ENCODE measurements at regions not wholly inside any gene's neighbourhood (a gene's known extent, or its start where the extent isn't known, plus 50 kb on each side); places are given as distances from the start of the nearest gene placed in this dataset.

DNA sequence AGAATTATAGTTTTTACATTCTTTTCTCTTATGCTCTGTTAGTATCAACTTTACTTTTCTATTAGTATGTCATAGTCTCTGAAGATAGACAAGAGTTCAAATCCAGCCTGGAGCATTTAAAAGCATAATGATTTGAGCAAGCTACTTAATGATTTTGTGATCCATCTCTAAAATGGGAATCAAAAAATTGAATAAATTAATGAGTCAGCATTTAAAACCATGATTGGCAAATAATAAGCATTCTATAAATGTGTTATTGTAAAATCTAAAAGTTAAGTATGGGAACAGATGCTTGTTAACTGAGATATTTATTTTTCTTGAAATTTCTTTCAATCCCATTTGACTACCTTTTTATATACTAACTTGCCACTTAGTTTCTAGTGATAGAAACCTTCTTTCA lies 391.6 kb downstream of the PCDH7 start:
- TF ChIP-seq, protein P1, sequence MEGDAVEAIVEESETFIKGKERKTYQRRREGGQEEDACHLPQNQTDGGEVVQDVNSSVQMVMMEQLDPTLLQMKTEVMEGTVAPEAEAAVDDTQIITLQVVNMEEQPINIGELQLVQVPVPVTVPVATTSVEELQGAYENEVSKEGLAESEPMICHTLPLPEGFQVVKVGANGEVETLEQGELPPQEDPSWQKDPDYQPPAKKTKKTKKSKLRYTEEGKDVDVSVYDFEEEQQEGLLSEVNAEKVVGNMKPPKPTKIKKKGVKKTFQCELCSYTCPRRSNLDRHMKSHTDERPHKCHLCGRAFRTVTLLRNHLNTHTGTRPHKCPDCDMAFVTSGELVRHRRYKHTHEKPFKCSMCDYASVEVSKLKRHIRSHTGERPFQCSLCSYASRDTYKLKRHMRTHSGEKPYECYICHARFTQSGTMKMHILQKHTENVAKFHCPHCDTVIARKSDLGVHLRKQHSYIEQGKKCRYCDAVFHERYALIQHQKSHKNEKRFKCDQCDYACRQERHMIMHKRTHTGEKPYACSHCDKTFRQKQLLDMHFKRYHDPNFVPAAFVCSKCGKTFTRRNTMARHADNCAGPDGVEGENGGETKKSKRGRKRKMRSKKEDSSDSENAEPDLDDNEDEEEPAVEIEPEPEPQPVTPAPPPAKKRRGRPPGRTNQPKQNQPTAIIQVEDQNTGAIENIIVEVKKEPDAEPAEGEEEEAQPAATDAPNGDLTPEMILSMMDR (conservative IDR thresholded peaks at IDR 0.05; ENCODE audit: low read depth, low read length): no peak
- H3K4me3 ChIP-seq (ENCODE audit: low read depth, low read length): no peak overlapping the region
- no peak for DNase-seq (ENCODE audit: low read depth)

DNA sequence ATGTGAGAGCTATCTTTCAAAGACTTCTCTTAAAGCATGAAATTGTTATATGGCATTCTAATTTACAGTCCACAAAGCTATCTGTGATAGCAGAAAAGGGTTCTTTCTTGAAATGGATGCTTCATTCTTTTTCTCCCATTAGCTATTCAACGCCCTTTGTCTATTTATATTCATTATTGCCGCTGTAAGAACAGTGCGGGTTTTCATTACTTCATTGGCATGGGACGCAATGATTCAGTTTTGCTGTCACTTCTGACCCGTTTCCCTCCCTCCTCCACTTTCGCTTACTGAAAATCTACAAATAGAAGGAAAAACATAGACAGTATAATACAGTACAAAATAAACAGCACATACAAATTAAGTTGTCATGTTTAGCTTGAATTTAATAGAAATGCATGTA lies 394.6 kb downstream of the PCDH7 start:
- no peak for DNase-seq (ENCODE audit: low read depth)
- H3K4me3 ChIP-seq (ENCODE audit: low read depth, low read length): no peak overlapping the region
- TF ChIP-seq, protein P1 (conservative IDR thresholded peaks at IDR 0.05; ENCODE audit: low read depth, low read length): no peak

DNA sequence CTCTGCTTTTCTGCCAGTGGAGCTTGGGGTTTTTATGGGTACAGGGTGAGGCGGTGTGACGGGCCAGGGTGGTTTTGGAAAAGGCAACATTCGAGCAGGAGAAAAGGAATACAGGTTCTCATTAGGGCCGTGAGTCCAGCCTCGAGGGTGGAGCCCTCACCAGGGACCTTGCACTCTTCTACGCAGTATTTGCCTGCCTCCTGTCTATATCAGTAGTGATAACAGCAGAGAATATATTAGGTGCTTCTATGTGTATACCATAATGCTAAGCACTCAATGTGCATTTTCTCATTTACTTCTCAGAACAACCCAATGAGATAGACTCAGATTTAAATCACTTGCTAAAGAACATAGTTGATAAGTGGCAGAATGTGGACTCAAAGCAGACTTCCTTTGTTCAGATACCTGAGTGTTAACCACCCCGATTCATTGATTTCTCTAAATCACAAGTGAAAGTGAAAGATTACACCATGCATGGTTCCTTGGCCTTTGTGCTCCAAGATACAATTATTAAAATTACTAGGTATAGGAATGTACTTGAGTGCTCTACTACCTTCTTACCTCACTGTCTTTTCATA lies 403.9 kb downstream of the PCDH7 start:
- TF ChIP-seq, protein P1 (conservative IDR thresholded peaks at IDR 0.05; ENCODE audit: low read depth, low read length): no peak
- DNase-seq (ENCODE audit: low read depth): no peak
- H3K4me3 ChIP-seq (ENCODE audit: low read depth, low read length): no peak overlapping the region

DNA sequence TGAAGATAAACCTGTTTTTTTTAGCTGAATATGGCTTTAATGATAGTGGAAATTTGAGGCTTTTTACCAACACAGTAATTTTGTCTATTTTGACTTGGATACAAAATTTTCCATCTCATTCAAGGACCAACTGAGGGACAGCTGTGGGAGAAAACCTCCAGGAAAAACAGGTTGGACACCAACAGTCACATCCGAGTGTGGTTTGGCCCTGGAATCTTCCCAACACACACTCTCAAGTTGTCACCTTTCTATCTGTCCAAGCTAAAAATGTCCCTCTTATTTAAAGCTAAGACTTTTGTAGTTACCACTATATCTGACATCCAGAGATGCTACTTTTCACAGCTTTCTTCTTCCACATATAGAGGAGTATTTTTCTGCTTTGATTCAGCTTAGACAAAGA lies 404.9 kb downstream of the PCDH7 start:
- TF ChIP-seq, protein P1 (conservative IDR thresholded peaks at IDR 0.05; ENCODE audit: low read depth, low read length): no peak

DNA sequence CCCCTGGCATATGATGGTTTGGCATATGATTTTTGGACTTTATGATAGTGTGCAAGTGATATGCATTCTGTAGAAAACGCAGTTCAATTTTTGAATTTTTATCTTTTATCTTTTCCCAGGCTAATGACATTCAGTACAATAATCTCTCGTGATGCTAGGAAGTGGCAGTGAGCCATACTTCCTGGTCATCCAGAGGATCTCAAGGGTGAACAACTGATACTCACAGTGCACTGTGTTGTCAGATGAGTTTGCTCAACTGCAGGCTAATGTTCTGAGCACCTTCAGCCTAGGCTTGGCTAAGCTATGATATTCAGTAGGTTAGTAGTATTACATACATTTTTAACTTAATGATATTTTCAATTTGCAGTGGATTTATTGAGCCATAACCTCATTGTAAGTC lies 405.3 kb downstream of the PCDH7 start:
- no peak for DNase-seq (ENCODE audit: low read depth)
- TF ChIP-seq, protein P1 (conservative IDR thresholded peaks at IDR 0.05; ENCODE audit: low read depth, low read length): no peak
- H3K4me3 ChIP-seq (ENCODE audit: low read depth, low read length): no peak overlapping the region

More for the DNA sequence above, 404.9 kb downstream of the PCDH7 start:
- no peak overlapping the region for H3K4me3 ChIP-seq (ENCODE audit: low read depth, low read length)
- no peak for DNase-seq (ENCODE audit: low read depth)

DNA sequence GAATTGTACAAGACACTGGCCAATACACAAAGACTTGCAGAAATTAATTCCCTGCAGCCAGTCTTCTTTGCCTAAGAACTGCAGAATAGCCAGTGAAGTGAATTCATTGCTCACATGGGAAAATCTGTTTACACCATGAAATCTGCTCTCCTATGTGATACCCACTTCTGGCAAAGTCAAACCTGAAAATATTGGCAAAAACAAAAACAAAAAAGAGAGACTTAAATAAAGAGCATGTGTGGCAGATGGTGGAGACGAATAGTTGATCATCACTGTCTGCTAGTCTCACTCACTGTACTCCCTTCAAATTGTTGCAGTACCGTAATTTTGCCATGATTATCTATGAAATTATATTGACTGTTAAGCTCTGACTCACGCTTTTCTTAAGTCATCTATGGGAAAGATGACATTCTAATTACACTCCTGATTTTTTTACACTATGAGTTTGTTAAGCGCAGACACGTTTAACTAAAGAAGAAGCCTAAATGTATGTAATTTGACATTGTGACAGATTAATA lies 406.8 kb downstream of the PCDH7 start:
- H3K4me3 ChIP-seq (ENCODE audit: low read depth, low read length): no peak overlapping the region
- TF ChIP-seq, protein P1 (conservative IDR thresholded peaks at IDR 0.05; ENCODE audit: low read depth, low read length): no peak
- DNase-seq (ENCODE audit: low read depth): no peak

DNA sequence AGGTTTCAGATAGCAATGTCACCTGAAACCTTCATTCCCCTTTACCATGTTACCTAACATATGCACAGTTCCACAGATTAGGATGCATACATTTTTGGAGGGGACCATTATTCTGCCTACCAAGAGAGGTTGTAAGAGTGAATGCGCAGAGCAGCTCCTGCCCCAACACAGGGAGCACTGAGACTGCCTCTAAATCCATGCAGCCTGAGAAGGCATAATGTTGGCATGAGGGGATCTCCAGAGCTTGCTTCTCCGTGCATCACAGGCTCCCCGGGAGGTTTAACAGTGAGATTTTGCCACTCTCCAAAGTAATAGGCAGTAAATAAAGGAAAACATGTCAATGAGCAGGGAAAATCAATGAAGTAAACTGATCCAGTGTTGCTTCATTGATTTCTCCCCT lies 410.8 kb downstream of the PCDH7 start:
- no peak for DNase-seq (ENCODE audit: low read depth)
- no peak overlapping the region for H3K4me3 ChIP-seq (ENCODE audit: low read depth, low read length)
- TF ChIP-seq, protein P1 (conservative IDR thresholded peaks at IDR 0.05; ENCODE audit: low read depth, low read length): no peak
